DMS153 (cell line): ENCODE measurements at regions not wholly inside any gene's neighbourhood (a gene's known extent, or its start where the extent isn't known, plus 50 kb on each side); places are given as distances from the start of the nearest gene placed in this dataset.

Source experiments
- DNase-seq: peaks from one replicate; lab custom pipeline; 2025; lab: John Stamatoyannopoulos, UW

DNA sequence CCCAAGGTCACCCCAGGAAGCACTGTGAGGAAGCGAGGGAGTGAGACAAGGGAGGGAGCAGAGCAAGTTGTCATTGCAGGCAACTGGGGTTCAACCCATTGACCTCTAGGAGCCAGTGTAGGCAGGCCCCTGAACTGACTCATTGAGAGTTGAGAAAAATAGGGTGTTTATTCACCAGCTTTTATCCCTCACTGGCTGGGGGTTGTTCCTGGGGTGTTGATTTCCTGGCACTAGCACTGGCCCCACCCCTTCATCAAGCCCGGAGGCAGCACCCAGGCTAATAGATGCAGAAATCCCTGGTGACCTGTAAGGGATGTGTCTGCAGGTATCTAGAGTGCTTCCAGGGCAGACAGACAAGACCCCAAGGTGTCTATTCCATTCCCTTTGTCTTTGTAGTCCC lies 183.9 kb downstream of the ARRDC4 start:
- no peak for DNase-seq

DNA sequence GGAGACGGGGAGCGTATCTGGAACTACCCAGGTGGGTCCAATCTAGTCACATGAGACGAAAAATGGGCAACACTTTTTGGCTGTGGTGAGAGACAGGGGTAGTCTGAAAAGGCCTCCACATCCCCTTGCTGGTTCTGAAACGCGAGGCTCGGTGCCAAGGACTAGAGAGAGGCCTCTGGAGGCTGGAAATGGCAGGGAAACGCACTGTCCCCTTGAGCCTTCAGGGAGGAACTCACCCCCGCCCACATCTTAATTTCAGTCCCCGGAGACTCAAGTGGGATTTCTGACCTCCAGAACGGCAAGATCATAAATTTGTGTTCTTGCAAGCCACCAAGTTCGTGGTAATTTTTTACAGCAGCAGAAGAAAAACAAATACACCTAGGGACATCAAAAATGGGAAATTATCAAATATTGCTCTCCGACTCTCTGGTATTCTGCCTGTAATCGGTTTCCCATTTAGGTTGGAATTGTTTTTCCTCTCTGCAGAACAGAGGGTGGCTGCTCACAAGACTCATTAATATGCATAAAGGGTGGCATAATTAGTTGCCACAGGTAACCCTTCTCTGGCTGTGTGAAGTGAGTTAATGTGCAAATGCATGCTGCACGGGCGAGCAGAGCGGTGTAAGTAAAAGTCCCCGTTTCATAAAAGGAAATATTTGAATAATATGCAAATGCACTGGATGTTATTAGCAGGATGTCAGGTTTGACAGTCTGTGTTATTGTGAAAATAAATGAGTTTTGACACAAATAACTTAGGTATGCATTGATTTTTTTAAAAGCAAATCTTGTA lies 185.7 kb downstream of the ARRDC4 start:
- no peak for DNase-seq

GRCh38 chr15:98147415-98147814 lies 186.9 kb downstream of the ARRDC4 start:
- no peak for DNase-seq

- DNase-seq = no peak
These were observed 189.6 kb downstream of the ARRDC4 start for GRCh38 chr15:98150084-98150483.

- DNase-seq = no peak
These were observed 190.0 kb downstream of the ARRDC4 start for GRCh38 chr15:98150536-98150935.

DNA sequence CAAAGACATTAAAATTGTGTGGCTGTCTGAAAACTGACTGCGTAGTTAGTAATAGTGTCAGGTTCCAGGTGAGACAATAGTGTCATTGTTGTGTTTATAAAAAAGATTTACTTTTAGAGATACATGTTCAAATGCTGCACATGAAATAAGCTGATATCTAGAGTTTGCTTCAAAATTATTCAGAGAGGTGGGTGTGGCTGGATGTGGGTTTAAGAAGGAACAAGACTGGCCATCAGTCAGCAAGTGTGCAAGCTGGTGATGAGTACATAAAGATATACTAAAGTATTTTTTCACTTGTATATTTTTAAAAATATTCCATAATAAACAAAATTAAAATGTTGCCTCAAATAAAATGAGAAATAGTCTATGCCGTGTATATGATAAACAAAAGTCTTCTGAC lies 190.6 kb downstream of the ARRDC4 start:
- no peak for DNase-seq

- no peak for DNase-seq
These were observed 191.7 kb downstream of the ARRDC4 start for GRCh38 chr15:98152156-98152555.

DNA sequence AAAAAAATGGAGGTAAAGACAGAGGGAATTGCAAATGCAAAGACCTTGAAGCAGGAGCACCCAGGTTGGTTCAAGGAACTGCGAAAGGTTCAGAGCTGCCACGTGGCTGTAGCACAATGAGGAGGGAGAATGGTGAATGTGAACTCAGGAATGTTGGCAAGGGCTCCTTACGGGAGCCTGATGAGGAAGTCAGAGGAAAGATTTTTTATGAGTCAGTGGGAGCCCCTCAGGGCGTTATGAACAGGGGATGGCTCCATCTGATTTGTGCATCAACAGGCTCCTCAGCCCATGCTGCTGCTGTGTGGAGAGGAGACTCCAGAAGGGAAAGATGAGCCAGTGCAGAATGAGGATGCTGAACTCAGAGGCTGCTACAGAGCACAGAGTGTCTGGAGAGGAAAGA lies 194.4 kb downstream of the ARRDC4 start:
- DNase-seq = no peak

GRCh38 chr15:98155356-98155755 lies 194.9 kb downstream of the ARRDC4 start:
- no peak for DNase-seq

GRCh38 chr15:98160236-98160635 lies 199.7 kb downstream of the ARRDC4 start:
- no peak for DNase-seq

DNA sequence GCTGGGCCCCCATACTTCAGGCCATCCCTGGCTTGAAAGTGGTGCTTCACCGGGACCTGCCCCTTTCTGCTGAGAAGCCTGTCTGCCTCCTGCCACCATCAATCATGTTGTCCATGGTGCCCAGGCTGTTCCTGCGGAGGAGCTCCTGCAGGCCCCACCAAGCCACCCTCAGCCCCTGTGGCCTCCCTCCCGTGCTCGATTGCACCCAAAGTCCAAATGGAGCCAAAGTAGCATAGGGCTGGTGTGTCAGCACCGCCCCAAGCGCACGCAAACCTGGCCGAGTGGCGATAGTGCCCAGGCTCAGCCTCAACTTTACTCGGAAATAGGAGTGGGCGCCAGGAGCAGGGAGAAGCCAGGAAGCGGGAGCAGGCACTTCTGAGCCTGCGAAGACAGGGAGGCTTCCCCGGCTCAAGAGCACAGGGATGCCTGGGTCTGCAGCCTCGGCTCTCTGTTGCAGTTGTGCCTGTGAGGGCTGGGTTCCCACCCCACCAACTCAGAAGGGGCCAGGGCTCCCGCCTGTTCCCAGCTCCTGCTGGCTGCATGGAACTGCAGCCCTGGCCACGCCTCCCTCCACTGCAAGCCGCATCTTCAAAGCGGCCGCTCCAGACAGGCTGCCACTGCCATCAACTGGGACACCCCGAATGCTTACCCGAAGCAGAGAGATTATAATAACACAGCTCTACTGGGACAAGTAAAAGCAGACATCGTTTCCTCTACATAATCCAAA lies 203.0 kb downstream of the ARRDC4 start:
- no peak for DNase-seq

GRCh38 chr15:98164571-98164970 lies 204.1 kb downstream of the ARRDC4 start:
- no peak for DNase-seq

DNA sequence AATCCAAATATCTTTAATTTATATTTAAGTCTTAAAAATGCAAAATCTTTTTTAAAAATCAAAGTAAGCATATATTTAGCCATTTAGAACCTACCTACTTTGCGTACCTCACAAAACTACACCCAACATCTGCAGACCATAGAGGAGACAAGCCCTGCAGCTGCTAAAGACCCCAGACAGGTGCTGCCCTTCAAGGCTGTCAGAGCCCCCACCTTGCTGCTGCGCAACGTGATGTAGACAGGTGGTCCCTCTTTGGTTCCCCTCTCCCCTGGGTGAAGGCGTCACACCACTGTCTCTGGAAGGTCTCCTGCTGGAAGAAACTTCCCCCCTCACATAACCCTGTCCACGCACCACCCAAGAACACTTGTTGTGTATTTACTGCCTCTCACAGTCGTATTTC lies 204.5 kb downstream of the ARRDC4 start:
- DNase-seq = no peak

DNA sequence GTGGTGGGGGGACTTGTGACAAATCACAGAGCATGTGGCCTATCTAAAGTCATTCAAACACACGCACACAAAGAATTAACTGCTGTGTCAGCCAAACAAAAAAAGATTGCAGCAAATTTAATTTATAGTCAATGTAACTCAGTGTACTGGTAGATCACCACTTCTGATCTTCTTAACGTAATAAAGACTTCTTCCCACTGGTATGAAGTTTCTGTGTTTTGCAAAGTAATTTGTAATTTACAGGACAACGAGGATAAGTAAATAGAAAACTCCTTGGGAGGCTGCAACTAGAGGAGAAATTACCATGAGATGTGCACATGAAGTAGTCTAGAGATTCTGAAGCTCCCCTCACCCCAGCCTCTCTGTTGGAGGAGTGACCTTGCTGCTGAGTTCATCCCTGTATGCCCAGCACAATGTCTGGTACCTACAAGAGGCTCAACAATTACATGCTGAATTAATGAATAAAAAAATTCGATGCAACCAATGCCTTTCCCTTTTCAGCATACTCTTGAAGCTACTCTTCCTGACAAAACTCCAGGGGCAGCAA lies 207.3 kb downstream of the ARRDC4 start:
- no peak for DNase-seq

- no peak for DNase-seq
These were observed 209.0 kb downstream of the ARRDC4 start for GRCh38 chr15:98169551-98169950.

DNA sequence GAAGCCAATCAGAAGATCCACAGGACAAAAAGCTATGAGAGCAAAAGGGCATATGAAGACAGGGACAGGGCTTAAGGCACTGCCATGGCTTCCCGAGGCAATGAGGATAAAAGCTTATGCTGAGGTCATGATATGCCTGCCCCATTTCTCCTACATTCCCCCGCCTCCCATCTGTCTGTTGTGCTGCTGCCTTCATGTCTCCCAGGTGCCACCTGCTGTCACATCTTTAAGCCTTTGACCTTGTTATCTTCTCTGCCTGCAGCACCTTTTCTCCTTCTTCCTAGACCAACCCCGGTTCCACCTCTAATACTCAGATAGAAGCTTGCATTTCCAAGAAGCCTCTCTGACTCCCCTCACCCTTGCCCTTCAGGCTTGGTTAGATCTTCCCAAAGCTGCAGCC lies 213.8 kb downstream of the ARRDC4 start:
- DNase-seq = peak; percentile 0

- no peak for DNase-seq
These were observed 214.3 kb downstream of the ARRDC4 start for GRCh38 chr15:98174841-98175240.

- peak; percentile 10 for DNase-seq
These were observed 217.6 kb downstream of the ARRDC4 start for GRCh38 chr15:98177966-98178592.

GRCh38 chr15:98178861-98179260 lies 218.4 kb downstream of the ARRDC4 start:
- no peak for DNase-seq

DNA sequence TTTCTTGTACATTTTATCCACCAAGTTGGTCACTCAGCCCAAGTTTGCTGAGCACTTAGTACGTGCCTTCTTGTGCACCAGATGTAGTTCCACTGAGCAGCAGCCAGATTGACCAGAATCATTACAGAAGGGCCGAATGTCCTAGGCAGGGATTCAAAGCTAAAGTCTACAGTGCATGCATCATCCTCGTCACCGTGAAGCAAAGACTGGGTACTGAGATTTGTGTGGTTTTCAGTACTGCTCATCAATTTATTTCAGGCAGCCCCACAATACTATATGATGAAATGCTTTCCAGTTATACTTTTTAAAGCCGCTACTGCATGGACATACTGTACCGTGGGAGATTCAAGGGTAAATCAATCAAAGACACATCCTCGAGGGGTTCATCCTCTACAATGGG lies 227.0 kb downstream of the ARRDC4 start:
- DNase-seq = no peak

DNA sequence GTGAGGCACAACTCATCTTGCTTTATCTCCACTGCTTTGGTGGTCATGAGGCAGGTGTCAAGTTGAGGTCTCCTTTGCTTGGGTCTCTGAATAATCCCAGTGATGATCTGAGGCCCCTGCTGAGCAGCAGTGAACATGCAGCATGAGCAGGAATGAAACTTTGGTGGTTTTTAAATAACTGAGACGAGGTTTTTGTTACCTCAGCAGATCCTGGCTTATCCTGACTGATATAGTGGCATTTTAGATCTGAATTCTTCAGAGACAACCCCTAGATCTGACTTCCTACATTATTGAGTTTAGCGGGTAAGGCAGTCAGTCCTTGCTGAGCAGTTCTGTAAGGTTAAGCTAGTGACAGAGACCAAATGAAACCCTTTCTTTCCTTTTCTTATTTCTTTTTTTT lies 230.4 kb downstream of the ARRDC4 start:
- no peak for DNase-seq

GRCh38 chr15:98195796-98196195 lies 235.3 kb downstream of the ARRDC4 start:
- DNase-seq = no peak

DNA sequence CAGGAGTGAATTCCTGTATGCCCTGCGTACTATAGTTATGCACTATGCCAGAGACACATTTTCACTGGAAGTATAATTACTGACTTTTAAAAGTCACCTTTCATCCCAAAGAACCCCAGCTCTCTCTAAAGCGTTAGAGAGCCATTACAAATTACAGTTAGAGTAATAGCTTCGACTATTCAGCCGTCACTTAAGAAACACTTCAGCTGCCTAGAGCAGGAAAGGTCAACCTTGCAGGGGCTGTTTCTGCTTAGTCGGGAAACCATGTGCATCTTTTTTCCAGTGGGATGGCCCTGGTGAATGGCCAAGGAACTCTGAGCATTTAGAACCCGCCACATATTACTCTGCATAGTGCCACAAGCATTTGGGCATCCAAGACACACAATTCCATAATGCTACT lies 235.9 kb downstream of the ARRDC4 start:
- DNase-seq = no peak
